GM12875 (cell line): ENCODE measurements at regions not wholly inside any gene's neighbourhood (a gene's known extent, or its start where the extent isn't known, plus 50 kb on each side); places are given as distances from the start of the nearest gene placed in this dataset.
"Not testable (repeated sequence)": the region's sequence is repeated elsewhere in the genome, so short reads cannot be mapped to it uniquely, and the experiment has no call there.

Experiments
- H3K4me3 ChIP-seq: one replicate; pipeline ENCODE4 v1.5.1; 2011; ENCODE audit warnings: low read depth, low read length, control low read depth
- CTCF ChIP-seq: IDR thresholded peaks from 2 replicates; pipeline ENCODE4 v1.5.1; 2011; ENCODE audit warnings: low read depth, mild to moderate bottlenecking, control low read depth, inconsistent platforms, low read length, moderate library complexity, borderline replicate concordance; ENCODE audit not compliant: insufficient read depth

- no peak overlapping the region for H3K4me3 ChIP-seq
- no peak for TF ChIP-seq CTCF
Measured at GRCh38 chr2:210859314-210859713, 302.9 kb downstream of the CPS1 start.

GRCh38 chr2:210860276-210860675 lies 303.9 kb downstream of the CPS1 start:
- H3K4me3 ChIP-seq = no peak overlapping the region
- TF ChIP-seq CTCF = no peak

GRCh38 chr2:210861038-210861665 lies 304.8 kb downstream of the CPS1 start:
- no peak overlapping the region for H3K4me3 ChIP-seq
- TF ChIP-seq CTCF = no peak

GRCh38 chr2:210862283-210863065 lies 306.1 kb downstream of the CPS1 start:
- no peak overlapping the region for H3K4me3 ChIP-seq
- no peak for TF ChIP-seq CTCF

- no peak for TF ChIP-seq CTCF
- no peak overlapping the region for H3K4me3 ChIP-seq
Measured at GRCh38 chr2:210863283-210863682, 306.9 kb downstream of the CPS1 start.

- not testable (repeated sequence) for H3K4me3 ChIP-seq
Measured at GRCh38 chr2:210871566-210871965, 315.2 kb downstream of the CPS1 start.

GRCh38 chr2:210873631-210874030 lies 317.2 kb downstream of the CPS1 start:
- H3K4me3 ChIP-seq = no peak overlapping the region
- TF ChIP-seq CTCF = no peak
